PC-3 (cell line): ENCODE measurements at regions not wholly inside any gene's neighbourhood (a gene's known extent, or its start where the extent isn't known, plus 50 kb on each side); places are given as distances from the start of the nearest gene placed in this dataset.

ENCODE experiments used
- ATAC-seq: fragments of 200-7000 bp; cut with Tn5 transposase; 2 replicates; pipeline ENCODE4 v1.9.1; 2020; ENCODE audit warnings: mild to moderate bottlenecking, moderate library complexity
- BruUV-seq: library from RNA; stranded (reverse); fragments of 400-500 nt; replicated peaks from 2 replicates; lab custom pipeline; 2021; lab: Mats Ljungman, UMichigan
- CTCF ChIA-PET: fragments of 300-600 bp; sonication (Branson Sonifier 250); formaldehyde crosslinking; loops from one replicate; lab custom pipeline; 2022; ENCODE audit warnings: antibody characterized with exemption; lab: Charles Lee
- POLR2A ChIA-PET: fragments of 300-600 bp; sonication (Branson Sonifier 250); formaldehyde crosslinking; loops from one replicate; lab custom pipeline; 2022; ENCODE audit warnings: antibody characterized with exemption; ENCODE audit not compliant: unreplicated experiment; lab: Charles Lee
- DNase-seq: peaks from one replicate; pipeline ENCODE4 v3.0.0-alpha.2; 2015
- H2AFZ ChIP-seq: fragments of 300-600 bp; sonication (generic); 2 replicates; pipeline ENCODE4 v1.6.0; 2016; ENCODE audit warnings: antibody characterized with exemption, low read length
- H3F3A ChIP-seq: fragments of 300-600 bp; sonication (generic); one replicate; pipeline ENCODE4 v1.6.0; 2017; ENCODE audit warnings: antibody characterized with exemption, low read length, control low read depth, mild to moderate bottlenecking; ENCODE audit not compliant: unreplicated experiment
- H3K27ac ChIP-seq: fragments of 300-600 bp; sonication (generic); 2 replicates; pipeline ENCODE4 v1.5.1; 2016; ENCODE audit warnings: mild to moderate bottlenecking, low read length
- H3K27me3 ChIP-seq: fragments of 300-600 bp; sonication (generic); 2 replicates; pipeline ENCODE4 v1.6.1; 2016; ENCODE audit warnings: low read length, mixed read lengths
- H3K36me3 ChIP-seq: fragments of 300-600 bp; sonication (generic); 2 replicates; pipeline ENCODE4 v1.6.1; 2016; ENCODE audit warnings: low read depth, mixed run types, low read length, mixed read lengths
- H3K4me1 ChIP-seq: fragments of 300-600 bp; sonication (generic); 2 replicates; pipeline ENCODE4 v1.5.1; 2016; ENCODE audit warnings: low read length; ENCODE audit not compliant: insufficient read depth
- H3K4me2 ChIP-seq: fragments of 300-600 bp; sonication (generic); 2 replicates; pipeline ENCODE4 v1.6.0; 2016; ENCODE audit warnings: low read length
- H3K4me3 ChIP-seq: fragments of 300-600 bp; sonication (generic); 2 replicates; pipeline ENCODE4 v1.5.1; 2016; ENCODE audit warnings: mild to moderate bottlenecking, low read length, mixed read lengths
- H3K79me2 ChIP-seq: fragments of 300-600 bp; sonication (generic); 2 replicates; pipeline ENCODE4 v1.6.1; 2017; ENCODE audit warnings: low read length, mixed read lengths
- H3K9ac ChIP-seq: fragments of 300-600 bp; sonication (generic); 2 replicates; pipeline ENCODE4 v1.6.0; 2016; ENCODE audit warnings: mild to moderate bottlenecking, low read length
- H3K9me2 ChIP-seq: fragments of 300-600 bp; sonication (generic); replicated peaks from 2 replicates; pipeline ENCODE4 v1.6.1; 2016; ENCODE audit warnings: mixed run types, low read length, mixed read lengths
- H3K9me3 ChIP-seq: fragments of 300-600 bp; sonication (generic); 2 replicates; pipeline ENCODE4 v1.6.1; 2016; ENCODE audit warnings: low read length, mixed read lengths
- H4K20me1 ChIP-seq: fragments of 300-600 bp; sonication (generic); 2 replicates; pipeline ENCODE4 v1.6.1; 2016; ENCODE audit warnings: low read length, mixed read lengths
- EZH2 ChIP-seq: fragments of 300-600 bp; sonication (generic); IDR thresholded peaks from one replicate; pipeline ENCODE4 v1.6.1; 2017; ENCODE audit warnings: antibody characterized with exemption, mild to moderate bottlenecking, low read length; ENCODE audit not compliant: unreplicated experiment
- EZH2phosphoT487 ChIP-seq: fragments of 300-600 bp; sonication (generic); IDR thresholded peaks from 2 replicates; pipeline ENCODE4 v1.6.1; 2018; ENCODE audit warnings: mild to moderate bottlenecking, antibody characterized with exemption, low read length, borderline replicate concordance
- intact Hi-C: fragments of 100-400 bp; cut with micrococcal nuclease; formaldehyde crosslinking; loops from 2 replicates; pipeline ENCODE4 v1.9.0; 2023
- TF ChIP-seq, protein P1 (sequence below): fragments of 300-600 bp; sonication (generic); conservative IDR thresholded peaks from 2 replicates; pipeline ENCODE4 v1.5.1; 2017; ENCODE audit warnings: antibody characterized with exemption, low read depth, mild to moderate bottlenecking, low read length

DNA sequence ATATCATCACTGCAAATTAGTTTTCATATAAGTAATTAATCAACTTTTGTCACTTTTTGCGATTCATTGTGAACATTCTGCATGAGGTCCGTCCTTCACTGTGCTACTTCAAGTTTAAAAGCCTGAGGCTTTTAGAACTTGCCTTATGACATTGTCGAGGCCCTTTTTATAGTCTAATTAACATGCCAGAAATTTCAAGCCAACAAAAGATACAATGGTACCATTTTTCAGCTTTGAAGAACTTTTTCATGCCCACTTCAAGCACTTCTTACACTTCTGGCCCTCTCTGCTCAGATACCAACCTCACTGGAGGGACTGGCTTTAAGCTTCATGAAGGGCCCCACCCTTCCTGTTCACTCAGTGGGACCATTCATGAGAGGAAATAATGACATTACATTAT lies 323.1 kb downstream of the TPBG start:
- no peak overlapping the region for H2AFZ ChIP-seq
- CTCF ChIA-PET, result no interaction called here
- DNase-seq (no peak), ATAC-seq (no peak)
- no peaks in the 10 kb centered on the region for H4K20me1 ChIP-seq
- H3K9me3 ChIP-seq, result no peaks in the 10 kb centered on the region
- no peaks in the 10 kb centered on the region for H3K36me3 ChIP-seq
- H3K27me3 ChIP-seq, result no peaks in the 10 kb centered on the region
- H3K27ac ChIP-seq, result no peak overlapping the region
- no peaks in the 10 kb centered on the region for H3K9me2 ChIP-seq
- BruUV-seq, result no TSS peak
- intact Hi-C loops, result no loop called here
- H3F3A ChIP-seq, result no peaks in the 10 kb centered on the region
- H3K4me3 ChIP-seq, result no peak overlapping the region
- peaks cover 19% of the 10 kb centered on the region for H3K4me1 ChIP-seq
- H3K79me2 ChIP-seq, result no peaks in the 10 kb centered on the region
- no peak overlapping the region for H3K9ac ChIP-seq
- POLR2A ChIA-PET, result no interaction called here
- TF ChIP-seq, protein P1, sequence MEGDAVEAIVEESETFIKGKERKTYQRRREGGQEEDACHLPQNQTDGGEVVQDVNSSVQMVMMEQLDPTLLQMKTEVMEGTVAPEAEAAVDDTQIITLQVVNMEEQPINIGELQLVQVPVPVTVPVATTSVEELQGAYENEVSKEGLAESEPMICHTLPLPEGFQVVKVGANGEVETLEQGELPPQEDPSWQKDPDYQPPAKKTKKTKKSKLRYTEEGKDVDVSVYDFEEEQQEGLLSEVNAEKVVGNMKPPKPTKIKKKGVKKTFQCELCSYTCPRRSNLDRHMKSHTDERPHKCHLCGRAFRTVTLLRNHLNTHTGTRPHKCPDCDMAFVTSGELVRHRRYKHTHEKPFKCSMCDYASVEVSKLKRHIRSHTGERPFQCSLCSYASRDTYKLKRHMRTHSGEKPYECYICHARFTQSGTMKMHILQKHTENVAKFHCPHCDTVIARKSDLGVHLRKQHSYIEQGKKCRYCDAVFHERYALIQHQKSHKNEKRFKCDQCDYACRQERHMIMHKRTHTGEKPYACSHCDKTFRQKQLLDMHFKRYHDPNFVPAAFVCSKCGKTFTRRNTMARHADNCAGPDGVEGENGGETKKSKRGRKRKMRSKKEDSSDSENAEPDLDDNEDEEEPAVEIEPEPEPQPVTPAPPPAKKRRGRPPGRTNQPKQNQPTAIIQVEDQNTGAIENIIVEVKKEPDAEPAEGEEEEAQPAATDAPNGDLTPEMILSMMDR, result no peak
- TF ChIP-seq EZH2, result no peak
- no peak overlapping the region for H3K4me2 ChIP-seq

DNA sequence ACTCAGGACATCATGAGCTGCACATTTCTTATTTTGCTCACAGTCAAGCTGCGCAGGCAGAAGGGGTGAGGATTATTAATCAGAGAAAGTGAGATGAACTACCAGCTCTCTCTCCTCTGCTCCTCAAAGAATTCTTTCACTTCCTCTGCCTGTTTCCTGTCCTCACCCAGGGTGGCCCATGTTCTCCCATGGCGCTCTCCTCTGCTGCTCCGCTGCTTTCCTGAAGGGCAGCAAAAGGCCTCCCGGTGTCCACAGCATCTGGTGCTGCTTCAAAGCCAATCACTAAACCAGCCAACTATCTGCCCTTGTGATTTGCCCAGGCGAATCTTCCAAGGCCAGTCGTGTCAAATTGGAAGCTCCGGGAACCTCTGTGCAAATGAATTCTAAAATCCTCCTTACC lies 324.2 kb downstream of the TPBG start:
- no peak for DNase-seq
- Histone ChIP-seq H3K27ac (no peak overlapping the region), H3K9me2 (no peaks in the 10 kb centered on the region), H3K4me3 (no peak overlapping the region), H3K9me3 (no peaks in the 10 kb centered on the region), H3K27me3 (no peaks in the 10 kb centered on the region), H3K4me1 (peaks cover 9% of the 10 kb centered on the region; the same call in 1 of the 2 replicates), H4K20me1 (no peaks in the 10 kb centered on the region), H3K4me2 (no peak overlapping the region), H2AFZ (no peak overlapping the region), H3K36me3 (no peaks in the 10 kb centered on the region), H3K9ac (no peak overlapping the region), H3F3A (no peaks in the 10 kb centered on the region), H3K79me2 (no peaks in the 10 kb centered on the region)
- CTCF ChIA-PET, result no interaction called here
- intact Hi-C loops, result no loop called here
- no peak for ATAC-seq
- TF ChIP-seq EZH2, result no peak
- TF ChIP-seq, protein P1, result no peak
- TF ChIP-seq EZH2phosphoT487, result no peak
- no TSS peak for BruUV-seq
- POLR2A ChIA-PET, result no interaction called here

DNA sequence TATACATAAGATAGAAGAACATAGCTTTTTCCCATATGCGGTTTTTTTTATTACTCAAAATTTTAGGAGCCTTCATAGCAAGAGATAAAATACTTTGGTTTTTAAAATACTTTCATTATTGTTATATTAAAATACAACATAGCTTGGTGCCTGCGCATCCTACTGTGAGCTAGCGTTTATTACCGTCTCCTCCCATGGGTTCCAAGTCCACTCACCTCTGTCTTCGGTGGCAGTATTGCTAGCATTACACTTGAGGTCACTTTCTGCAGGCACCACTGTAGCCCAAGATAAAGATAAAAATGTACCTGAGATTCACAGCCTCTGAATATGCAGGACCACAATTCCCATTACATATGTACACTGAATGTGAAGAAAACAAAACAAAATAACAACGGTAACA lies 326.7 kb downstream of the TPBG start:
- TF ChIP-seq EZH2, result no peak
- TF ChIP-seq EZH2phosphoT487, result no peak
- TF ChIP-seq, protein P1, result no peak
- Histone ChIP-seq H4K20me1 (no peaks in the 10 kb centered on the region), H3K4me3 (no peak overlapping the region), H3K9me2 (no peaks in the 10 kb centered on the region), H3K27me3 (no peaks in the 10 kb centered on the region), H3K36me3 (no peaks in the 10 kb centered on the region), H3K9ac (no peak overlapping the region), H3K79me2 (no peaks in the 10 kb centered on the region), H2AFZ (no peak overlapping the region), H3K4me2 (no peak overlapping the region), H3F3A (no peaks in the 10 kb centered on the region), H3K4me1 (peaks cover 9% of the 10 kb centered on the region; the same call in 1 of the 2 replicates), H3K27ac (no peak overlapping the region), H3K9me3 (no peaks in the 10 kb centered on the region)
- no peak for DNase-seq
- intact Hi-C loops, result no loop called here
- BruUV-seq, result no TSS peak
- ChIA-PET POLR2A (interaction anchor here (0.7 kb wide), 1 partner anchor 35 kb away, joined by 3 read pairs; no protein-coding TSS in a partner anchor), CTCF (no interaction called here)
- no peak for ATAC-seq
